NCI-H460 (cell line): ENCODE measurements at regions not wholly inside any gene's neighbourhood (a gene's known extent, or its start where the extent isn't known, plus 50 kb on each side); places are given as distances from the start of the nearest gene placed in this dataset.
"Not testable (repeated sequence)": the region's sequence is repeated elsewhere in the genome, so short reads cannot be mapped to it uniquely, and the experiment has no call there.

ENCODE experiments used
- DNase-seq: peaks from one replicate; pipeline ENCODE4 v3.0.0-alpha.2; 2016; ENCODE audit warnings: low read depth; ENCODE audit errors: extremely low read depth

DNA sequence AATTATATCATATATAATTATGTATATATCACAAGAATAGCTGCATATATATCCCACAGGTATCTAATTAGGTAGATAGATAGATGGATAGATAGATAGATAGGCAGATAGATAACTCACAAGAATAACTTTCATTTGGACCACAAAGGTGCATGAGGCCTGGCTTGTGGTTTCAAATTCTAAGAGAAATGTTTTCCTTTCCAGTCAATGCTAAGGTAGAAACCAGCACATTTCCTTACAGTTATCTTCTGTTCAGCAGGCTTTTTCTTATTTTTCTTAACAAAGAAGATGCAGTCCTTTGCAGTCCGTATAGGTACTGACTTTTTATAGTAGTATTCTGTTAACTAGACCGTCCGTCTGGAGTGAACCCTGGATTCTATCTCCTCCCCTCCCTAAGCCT lies 152.9 kb upstream of the ANKFN1 start:
- DNase-seq, result no peak

DNA sequence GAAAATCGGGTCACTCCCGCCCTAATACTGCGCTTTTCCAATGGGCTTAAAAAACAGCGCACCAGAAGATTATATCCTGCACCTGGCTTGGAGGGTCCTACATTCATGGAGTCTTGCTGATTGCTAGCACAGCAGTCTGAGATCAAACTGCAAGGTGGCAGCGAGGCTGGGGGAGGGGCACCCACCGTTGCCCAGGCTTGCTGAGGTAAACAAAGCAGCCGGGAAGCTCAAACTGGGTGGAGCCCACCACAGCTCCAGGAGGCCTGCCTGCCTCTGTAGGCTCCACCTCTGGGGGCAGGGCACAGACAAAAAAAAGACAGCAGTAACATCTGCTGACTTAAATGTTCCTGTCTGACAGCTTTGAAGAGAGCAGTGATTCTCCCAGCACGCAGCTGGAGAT lies 150.6 kb upstream of the ANKFN1 start:
- DNase-seq, result not testable (repeated sequence)

DNA sequence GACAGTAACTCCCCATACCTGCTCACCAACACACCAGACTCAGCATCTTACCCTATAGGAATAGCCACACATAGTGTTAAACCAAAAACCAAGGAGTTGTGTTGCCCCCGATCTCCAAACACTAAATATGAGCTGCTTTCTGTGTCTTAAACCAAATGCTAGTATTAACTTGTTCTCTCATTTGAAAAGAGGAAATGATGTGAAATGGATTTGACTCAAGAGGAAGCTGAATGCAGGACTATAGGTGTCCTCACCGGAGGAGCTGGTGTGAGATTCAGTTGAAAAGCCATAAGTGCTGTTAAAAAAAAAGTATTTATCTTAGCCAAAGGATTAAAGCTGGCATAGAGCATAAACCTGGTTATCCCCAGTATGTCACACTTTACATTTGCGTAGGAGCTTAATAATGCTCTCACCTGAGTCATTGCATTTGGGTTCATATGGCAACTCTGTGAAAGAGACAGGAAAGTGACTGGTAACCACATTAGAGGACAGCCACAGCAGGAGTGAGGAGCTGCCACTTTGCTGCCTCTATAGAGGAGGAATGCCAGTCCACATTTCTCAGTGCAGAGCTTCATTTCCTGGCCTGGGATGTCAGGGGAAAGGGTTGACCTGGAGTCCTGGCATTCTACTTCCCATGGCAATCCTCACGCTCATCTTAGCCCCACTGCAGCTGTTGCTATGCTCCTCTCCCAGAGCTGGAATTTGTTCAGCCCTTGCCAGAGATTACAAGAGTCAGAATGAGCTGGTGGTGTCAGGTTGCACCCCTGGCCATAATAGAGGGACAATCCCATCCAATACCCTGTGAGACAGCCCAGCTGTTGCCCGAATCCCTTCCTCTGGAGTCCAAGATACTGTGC lies 143.3 kb upstream of the ANKFN1 start:
- DNase-seq, result no peak

DNA sequence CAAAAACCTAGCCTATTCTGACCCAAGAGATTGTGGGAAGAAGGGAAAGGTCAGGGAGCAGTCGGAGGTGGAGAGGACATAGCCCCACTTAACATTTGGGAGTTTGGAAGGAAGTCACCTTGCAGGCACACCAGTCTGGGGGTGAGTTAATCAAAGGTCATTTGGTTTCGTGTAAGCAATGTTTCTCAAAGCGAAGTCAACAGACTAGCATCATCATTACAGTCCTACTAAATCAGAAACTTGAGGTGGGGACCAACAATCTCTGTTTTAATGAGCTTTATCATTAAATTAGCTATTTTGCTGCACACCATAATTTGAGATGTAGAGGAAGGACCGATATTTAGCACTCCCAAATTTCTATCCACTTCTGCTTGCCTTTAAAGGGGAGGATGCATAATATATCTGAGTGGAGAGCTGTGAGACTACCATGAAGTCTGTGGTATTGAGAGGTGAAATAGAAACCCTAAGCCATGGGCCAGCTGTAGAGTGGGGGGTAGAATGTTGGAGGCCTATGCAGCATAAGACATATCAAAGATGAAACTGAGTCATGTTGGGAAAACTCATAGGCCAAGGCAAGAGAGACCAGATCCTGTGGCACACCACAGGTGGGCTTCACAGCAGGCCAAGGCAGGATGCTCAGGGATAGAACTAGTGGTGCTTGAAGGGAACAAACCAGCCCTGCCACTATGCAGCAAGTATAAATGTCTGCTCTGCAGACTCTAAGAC lies 141.7 kb upstream of the ANKFN1 start:
- DNase-seq, result no peak

DNA sequence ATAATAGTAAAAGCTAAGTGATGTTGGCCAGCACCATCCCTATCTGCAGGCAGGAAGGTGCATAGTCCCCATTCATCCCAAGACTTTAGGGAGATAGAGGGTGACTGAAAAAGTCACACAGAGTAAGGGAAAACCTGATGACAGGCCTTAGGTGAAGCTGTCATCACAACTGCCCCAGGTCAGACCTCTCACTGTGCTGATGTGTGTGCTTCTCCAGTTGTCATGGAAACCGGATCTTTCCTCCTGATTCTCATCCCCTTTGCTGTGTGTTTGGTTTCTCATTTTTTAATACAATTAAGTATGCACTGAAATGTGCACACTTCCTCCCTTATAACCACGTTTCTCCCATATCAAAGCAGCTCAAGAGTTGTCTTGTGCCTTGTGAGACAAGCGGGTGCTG lies 135.1 kb upstream of the ANKFN1 start:
- no peak for DNase-seq

DNA sequence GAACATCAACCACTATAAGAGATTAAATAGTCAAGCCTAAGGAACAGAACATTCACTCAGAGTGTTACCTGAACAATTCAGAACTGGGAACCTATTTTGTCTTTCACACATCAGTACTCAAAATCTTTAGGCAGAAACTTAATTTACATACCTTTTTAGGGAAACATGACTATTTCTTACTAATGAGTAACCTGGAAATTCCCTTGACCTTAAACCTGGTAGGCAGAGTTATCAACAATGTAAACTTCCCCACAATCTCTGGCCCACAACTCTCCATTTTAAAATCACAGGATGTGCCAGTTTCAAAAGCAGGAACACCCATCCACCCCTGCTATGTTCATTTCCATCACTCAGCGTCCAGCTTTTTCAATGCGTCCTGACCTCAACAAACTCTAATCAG lies 132.9 kb upstream of the ANKFN1 start:
- DNase-seq, result no peak

DNA sequence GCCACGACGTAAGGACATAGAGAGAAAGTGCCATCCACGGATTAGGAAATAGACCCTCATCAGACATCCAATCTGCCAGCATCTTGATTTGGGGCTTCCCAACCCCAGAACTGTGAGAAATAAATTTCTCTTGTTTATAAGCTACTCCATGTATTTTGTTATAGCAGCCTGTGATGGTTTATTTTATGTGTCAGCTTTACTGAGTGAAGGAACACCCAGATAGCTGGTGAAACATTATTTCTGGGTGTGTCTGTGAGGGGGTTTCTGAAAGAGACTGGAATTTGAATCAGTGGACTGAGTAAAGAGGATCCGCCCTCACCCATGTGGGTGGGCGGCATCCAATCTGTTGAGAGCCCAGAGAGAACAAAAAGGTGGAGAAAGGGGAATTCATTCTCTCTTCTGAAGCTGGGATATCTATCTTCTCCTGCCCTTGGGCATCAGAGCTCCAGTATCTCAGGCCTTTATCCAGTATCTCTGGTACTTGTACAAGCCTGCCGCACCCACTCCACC lies 131.5 kb upstream of the ANKFN1 start:
- DNase-seq, result no peak

DNA sequence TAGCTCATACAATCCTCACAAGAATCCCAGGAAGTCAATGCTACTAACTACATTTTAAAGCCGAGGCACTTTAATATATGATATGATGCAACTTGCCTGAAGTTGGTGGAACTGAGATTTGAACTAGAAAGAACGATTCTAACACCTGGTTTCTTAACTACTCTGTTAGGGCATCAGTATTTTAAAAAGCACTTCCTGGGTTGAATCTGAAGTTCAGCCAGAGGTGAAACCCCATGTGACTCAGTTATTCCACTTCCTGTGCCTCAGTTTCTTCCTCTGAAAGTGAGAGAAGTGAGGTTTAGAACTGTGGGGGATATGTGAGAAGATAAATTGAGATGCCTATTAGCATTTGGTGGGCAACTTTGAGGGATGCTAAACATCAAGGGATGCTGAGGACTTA lies 129.4 kb upstream of the ANKFN1 start:
- no peak for DNase-seq

DNA sequence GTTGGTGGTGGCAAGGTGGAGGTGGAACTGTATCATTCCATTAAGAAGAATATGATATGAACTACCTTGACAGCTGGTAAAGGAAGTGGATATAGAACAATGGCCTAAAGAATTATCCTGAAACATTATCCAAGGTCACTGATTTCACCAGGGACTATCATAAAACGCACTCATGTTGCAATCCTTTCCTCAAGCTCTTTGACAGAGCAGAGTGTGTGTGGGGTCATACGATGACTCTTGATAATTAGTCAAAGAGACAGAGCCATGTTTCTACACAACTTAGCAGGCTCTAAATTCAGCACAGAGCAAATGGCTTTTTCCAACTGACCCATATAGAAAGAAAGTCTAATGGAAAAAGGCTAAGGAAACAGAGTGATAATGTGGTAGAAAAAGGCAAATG lies 126.4 kb upstream of the ANKFN1 start:
- no peak for DNase-seq

DNA sequence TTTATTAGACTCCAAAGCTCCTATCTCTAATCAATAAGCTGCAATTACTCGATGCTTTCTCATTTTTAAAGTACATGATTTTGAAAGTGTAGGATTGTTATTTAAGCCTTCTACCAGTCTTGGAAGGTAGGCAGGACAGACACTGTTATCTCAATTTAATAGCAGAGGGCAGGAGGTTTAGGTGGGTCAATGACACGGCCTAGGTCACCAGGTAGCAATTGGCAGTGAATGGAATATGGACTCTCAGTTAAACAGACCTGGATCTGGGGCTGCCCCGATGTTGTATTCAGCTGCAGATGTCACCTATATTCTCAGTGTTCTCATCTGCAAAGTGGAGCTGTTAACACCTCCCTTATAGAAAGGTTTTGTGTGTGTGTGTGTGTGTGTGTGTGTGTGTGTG lies 124.4 kb upstream of the ANKFN1 start:
- no peak for DNase-seq

DNA sequence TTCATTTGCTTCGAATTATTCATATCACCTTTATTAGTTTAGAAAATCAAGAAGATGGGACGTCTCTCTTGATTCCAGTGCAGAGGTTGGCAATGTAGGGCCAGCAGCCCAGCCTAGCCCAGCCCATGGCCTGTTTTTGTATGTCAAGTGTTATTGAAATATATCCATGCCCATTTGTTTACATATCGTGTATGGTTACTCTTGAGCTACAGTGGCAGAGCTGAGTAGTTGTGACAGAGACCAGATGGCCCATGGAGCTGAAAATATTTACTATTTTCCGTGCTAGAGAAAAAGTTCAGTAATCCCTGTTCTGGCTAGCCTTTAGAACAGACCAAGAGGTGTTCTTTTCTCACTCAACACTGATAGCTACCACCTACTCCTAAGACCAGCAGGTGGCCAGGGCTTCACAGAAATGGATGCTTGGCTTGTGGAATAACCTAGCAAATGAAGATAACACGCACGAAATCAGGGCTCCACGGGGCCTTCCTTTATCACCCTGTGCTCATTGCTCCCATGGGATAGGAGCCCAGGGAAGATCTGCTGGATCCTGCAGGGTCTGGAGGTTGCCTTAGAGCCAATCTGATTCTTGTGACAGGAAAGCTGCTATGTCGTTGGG lies 123.2 kb upstream of the ANKFN1 start:
- no peak for DNase-seq

DNA sequence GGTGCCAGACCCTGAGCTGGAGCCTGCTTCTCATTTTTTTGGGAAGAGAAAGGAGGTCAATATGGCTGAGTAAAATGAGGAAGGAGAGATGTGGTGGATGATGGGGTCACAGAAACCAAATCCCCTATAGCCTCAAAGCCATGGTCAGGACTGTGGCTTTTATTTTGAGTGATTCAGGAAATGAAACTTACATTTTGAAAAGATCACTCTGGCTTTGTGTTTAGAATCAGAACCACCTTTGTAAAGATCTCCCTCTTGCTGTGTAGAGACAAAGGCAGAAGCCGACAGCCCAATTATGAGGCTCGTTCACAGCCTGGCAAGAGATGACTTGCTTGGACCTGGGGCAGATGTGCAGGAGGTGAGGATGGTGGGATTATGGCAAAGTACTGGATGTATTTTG lies 121.6 kb upstream of the ANKFN1 start:
- no peak for DNase-seq

DNA sequence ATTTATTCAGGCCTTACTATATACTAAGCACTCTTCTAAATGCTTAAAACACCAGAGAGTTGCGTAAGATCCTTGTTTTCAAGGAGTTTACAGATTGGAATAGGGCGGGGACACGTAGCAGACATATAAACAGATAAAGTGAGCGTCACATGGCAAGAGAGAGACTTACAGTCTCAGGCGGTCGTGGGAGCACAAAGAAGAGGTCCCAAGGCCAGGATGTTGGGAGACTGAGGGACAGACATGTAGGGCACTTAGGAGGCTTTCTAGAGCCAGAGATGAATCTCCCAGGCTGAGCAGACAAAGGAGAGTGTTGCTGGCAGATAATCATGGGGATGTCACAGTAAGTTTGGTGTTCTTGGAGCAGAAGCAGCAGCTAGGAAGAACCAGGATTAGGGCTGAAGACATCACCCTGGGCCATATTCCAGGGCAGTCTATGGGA lies 119.1 kb upstream of the ANKFN1 start:
- no peak for DNase-seq

DNA sequence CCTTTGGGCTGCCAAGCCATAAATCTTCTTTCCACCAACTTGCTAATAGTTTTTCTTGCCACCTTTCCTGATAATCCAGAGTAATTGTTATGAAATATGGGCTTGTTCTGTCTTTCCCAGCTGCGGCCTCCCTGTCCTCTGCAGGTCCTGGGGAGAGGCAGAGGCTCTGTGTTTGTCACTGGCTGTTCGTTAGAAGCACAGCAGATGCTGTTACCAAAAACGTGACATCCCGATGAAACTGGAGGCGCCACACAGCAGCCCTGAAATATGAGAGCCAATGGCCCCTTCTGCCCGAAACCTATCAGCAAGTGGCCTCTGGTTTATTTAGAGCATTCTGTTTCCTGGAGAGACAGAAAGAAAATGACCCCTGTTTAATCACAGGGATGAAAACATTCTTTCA lies 115.1 kb upstream of the ANKFN1 start:
- no peak for DNase-seq

DNA sequence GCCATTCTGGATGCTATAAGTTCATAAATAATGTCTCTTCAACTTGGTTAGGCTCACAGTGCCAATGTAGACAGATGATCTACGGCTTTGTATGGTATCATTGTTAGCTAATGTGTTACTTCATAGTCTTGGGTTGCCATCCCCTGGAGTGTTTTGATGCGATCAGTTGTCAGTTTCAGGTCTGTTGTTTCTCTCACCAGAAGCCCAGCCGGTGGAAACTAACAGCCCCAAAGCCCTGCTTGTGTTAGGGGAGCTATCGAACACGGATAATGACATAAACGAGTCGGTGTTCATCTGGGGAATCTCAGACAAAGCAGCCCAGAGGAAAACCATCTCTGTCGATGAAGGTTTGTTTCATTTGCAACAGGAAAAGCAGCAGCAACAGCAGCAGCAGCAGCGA lies 107.4 kb upstream of the ANKFN1 start:
- DNase-seq, result no peak

DNA sequence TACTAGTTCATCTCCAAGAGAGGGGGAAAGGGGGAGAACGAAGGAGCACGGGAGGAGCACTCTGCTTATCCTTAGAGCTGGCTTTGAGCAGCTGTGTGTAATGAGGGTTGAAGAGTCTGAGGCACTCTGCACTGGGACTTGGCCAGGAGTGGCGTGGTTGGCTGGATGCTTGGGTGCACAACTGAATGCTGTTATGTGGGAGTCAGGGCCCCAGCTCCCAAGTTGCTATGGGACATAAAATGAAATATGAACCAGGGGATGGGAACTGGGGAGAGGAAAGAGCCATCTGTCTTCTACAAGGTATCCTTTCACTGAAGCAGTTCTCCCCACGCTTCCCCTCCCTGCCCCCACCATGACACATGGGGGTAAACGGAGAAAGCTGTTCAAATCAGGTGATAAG lies 105.9 kb upstream of the ANKFN1 start:
- DNase-seq, result no peak

DNA sequence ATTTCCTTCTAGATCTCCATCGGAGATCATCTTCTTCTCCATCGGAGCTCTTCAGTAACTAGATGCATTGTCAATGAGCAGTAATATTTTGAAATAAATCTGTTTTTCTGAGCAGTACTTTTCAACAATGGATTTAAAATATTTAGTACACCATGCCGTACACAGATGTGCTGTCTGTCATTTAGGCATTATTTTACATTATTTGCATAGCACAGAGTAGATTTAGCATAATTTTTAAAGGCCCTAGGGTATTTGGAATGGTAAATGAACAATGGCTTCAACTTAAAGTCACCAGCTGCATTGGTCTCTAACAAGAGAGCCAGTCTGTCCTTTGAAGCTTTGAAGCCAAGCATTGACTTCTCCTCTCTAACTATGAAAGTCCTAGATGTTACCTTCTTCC lies 95.4 kb upstream of the ANKFN1 start:
- DNase-seq, result no peak

DNA sequence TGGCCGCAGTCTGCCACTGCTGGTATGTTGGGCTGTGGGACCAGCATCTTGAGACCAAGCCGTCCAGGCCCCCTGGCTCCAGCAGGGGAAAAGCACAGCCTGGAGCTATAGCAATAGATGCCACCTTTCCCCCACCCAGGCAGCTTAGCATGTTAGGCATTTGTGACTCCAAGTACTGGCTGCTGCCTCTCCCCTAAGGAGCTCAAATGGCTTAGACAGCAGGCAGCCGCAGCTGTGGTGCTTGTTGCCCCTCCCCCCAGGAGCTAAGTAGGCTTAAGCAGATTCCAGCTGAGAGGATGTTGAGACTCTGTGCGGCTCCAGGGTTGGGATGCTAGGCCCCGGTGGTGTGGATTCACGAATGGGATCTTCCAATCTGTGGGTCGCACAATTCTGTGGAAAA lies 88.8 kb upstream of the ANKFN1 start:
- DNase-seq, result no peak

DNA sequence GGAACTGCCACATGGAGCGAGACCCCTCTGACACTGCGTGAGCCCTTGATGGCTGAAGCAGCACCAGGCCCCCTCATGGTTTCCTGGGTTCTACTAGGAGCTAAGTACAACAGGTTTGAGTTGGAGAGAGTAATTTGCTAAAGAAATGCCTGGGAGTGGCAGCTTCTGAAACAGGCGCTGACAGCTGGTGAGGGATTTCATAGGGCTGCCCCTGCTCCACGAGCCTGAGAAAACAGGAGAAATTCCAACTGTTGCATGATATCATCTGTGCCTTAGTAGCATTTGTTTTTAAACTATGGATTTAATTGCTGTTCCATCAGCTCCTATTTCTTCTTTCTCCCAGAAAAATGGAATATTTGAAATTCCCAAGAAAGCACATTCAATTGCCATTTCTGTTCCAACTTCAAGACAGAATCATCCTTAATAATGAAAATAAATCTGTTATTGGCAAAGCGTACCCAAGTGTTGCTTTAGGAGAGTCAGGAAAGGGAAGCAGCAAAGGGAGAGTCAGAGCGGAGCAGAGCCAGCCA lies 78.8 kb upstream of the ANKFN1 start:
- DNase-seq, result no peak

DNA sequence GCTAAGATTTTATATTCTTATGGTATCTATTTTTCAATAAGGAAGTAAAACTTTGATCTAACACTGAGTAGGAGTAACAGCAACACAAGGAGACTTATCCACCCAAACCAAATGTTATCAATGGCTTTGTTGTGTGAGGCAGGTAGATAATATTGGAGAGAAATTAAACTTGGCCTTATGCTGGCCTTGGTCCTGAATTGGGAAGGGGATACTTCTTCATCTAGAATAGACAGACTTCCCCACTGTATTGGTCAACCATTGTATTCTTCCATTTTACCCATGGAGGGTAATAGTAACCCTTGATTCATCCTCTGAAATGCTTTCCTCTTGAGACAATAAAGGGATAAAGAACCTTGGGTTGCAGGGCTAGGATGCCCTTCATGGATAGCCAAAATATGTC lies 76.3 kb upstream of the ANKFN1 start:
- DNase-seq, result no peak

DNA sequence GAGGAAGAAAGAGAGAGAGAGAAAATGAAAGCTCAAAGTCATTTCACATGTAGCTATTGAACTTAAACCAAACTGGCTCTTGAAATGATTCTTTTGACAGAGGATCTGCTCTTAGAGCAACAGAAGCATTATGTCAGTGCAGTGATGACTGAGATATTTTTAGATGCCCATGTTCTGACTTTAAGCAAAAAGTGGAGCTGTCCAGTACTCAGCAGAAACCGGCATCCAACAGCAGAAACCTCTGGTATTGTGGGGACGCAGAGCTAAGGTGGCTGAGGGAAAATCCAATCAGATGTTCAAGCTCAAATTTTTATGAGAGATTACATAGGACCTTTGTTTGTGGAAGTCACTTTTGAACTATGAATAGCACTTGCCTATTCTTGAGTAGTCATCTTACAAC lies 69.8 kb upstream of the ANKFN1 start:
- DNase-seq, result no peak
